HCT116 (cell line): ENCODE measurements at regions not wholly inside any gene's neighbourhood (a gene's known extent, or its start where the extent isn't known, plus 50 kb on each side); places are given as distances from the start of the nearest gene placed in this dataset.

Source experiments
- ATAC-seq: fragments of 200-7000 bp; cut with Tn5 transposase; 2 replicates; pipeline ENCODE4 v1.9.1; 2020; ENCODE audit warnings: mild to moderate bottlenecking, moderate library complexity
- BruUV-seq: library from RNA; stranded (reverse); fragments of 400-500 nt; replicated peaks from 2 replicates; lab custom pipeline; 2021; lab: Mats Ljungman, UMichigan
- CTCF ChIA-PET: fragments of 300-600 bp; sonication (Branson Sonifier 250); formaldehyde crosslinking; loops from one replicate; lab custom pipeline; 2021; ENCODE audit warnings: antibody characterized with exemption; lab: Charles Lee
- POLR2A ChIA-PET: fragments of 300-600, 350-600 bp; sonication (Branson Sonifier 250); formaldehyde crosslinking; loops from one replicate; lab custom pipeline; 2021; ENCODE audit warnings: antibody characterized with exemption; lab: Charles Lee
- RAD21 ChIA-PET, 2 experiments: fragments of 300-600 bp; sonication (Branson Sonifier 250); formaldehyde crosslinking; loops; one replicate each; lab custom pipeline; 2023; ENCODE audit warnings: low total read pairs in 2 of 2; ENCODE audit not compliant: uncharacterized antibody in 2 of 2, unreplicated experiment in 2 of 2, low non-redundant PET in 1 of 2; lab: Charles Lee
- DNase-seq: peaks from one replicate; pipeline ENCODE4 v3.0.0-alpha.2; 2010; ENCODE audit warnings: low read depth, low spot score
- H2AFZ ChIP-seq: fragments of 200-600 bp; shearing (Covaris generic), sonication (generic); 2 replicates; pipeline ENCODE4 v1.6.1; 2017; ENCODE audit warnings: low read depth, mixed run types, mixed read lengths, antibody characterized with exemption, low read length; ENCODE audit not compliant: poor library complexity, severe bottlenecking
- H3K27ac ChIP-seq: 2 replicates; pipeline ENCODE4 v1.5.1; 2012; ENCODE audit warnings: low read depth, low read length
- H3K27me3 ChIP-seq: fragments of 200-600 bp; sonication (generic); 2 replicates; pipeline ENCODE4 v1.6.1; 2016; ENCODE audit warnings: mixed run types, low read length, mixed read lengths; ENCODE audit not compliant: insufficient read depth
- H3K36me3 ChIP-seq, 2 experiments: fragments of 200-500 bp in 1 of 2; fragments of 200-600 bp in 1 of 2; sonication (Bioruptor generic) in 1 of 2; sonication (generic) in 1 of 2; 2 replicates each; pipeline versions ENCODE4 v1.5.1 to v1.6.1; 2014 to 2016; ENCODE audit warnings: low read length in 2 of 2, inconsistent platforms in 1 of 2, mixed read lengths in 1 of 2, mixed run types in 1 of 2; ENCODE audit not compliant: insufficient read depth in 2 of 2, control insufficient read depth in 1 of 2
- H3K4me1 ChIP-seq, 2 experiments: fragments of 200-600 bp in 1 of 2; sonication (generic) in 1 of 2; 2 replicates each; pipeline versions ENCODE4 v1.5.1 to v1.6.1; 2012 to 2017; ENCODE audit warnings: low read length in 2 of 2, inconsistent platforms in 1 of 2, mild to moderate bottlenecking in 1 of 2, mixed read lengths in 1 of 2, mixed run types in 1 of 2, moderate library complexity in 1 of 2; ENCODE audit not compliant: insufficient read depth in 2 of 2, control insufficient read depth in 1 of 2
- H3K4me2 ChIP-seq: fragments of 200-600 bp; sonication (generic); 2 replicates; pipeline ENCODE4 v1.6.1; 2017; ENCODE audit warnings: mixed run types, low read length, mixed read lengths
- H3K4me3 ChIP-seq, 2 experiments: fragments of 200-600 bp in 1 of 2; sonication (generic) in 1 of 2; replicated peaks in 1 of 2; 2 replicates each; pipeline ENCODE4 v1.5.1; 2011 to 2016; ENCODE audit warnings: low read length in 2 of 2, control low read depth in 1 of 2, low read depth in 1 of 2, mild to moderate bottlenecking in 1 of 2, mixed read lengths in 1 of 2, mixed run types in 1 of 2
- H3K79me2 ChIP-seq: fragments of 200-600 bp; sonication (generic); 2 replicates; pipeline ENCODE4 v1.6.1; 2017; ENCODE audit warnings: mild to moderate bottlenecking, mixed run types, low read length, moderate library complexity, mixed read lengths; ENCODE audit not compliant: insufficient read depth
- H3K9ac ChIP-seq: fragments of 200-600 bp; sonication (generic); 2 replicates; pipeline ENCODE4 v1.6.1; 2016; ENCODE audit warnings: low read length, mixed read lengths
- H3K9me2 ChIP-seq: fragments of 200-600 bp; sonication (generic), shearing (Covaris generic); 2 replicates; pipeline ENCODE4 v1.6.1; 2017; ENCODE audit warnings: mixed run types, mild to moderate bottlenecking, moderate library complexity; ENCODE audit not compliant: insufficient read depth
- H3K9me3 ChIP-seq, 2 experiments: fragments of 200-500 bp in 1 of 2; fragments of 200-600 bp in 1 of 2; sonication (Bioruptor generic) in 1 of 2; sonication (generic) in 1 of 2; 2 replicates each; pipeline ENCODE4 v1.6.1; 2014 to 2017; ENCODE audit warnings: low read length in 2 of 2, mixed read lengths in 2 of 2, inconsistent platforms in 1 of 2, low read depth in 1 of 2, mild to moderate bottlenecking in 1 of 2, mixed run types in 1 of 2, moderate library complexity in 1 of 2; ENCODE audit not compliant: control insufficient read depth in 1 of 2, insufficient read depth in 1 of 2
- H4K20me1 ChIP-seq: fragments of 200-600 bp; sonication (generic), shearing (Covaris generic); 2 replicates; pipeline ENCODE4 v1.6.1; 2017; ENCODE audit warnings: mixed run types, mild to moderate bottlenecking, moderate library complexity; ENCODE audit not compliant: insufficient read depth
- CBX3 ChIP-seq: IDR thresholded peaks from 2 replicates; pipeline ENCODE4 v1.6.1; 2012; ENCODE audit warnings: low read depth
- CEBPB ChIP-seq: IDR thresholded peaks from 2 replicates; pipeline ENCODE4 v1.6.1; 2012; ENCODE audit warnings: low read depth
- CTCF ChIP-seq, 3 experiments: fragments of 200-600 bp in 1 of 3; sonication (generic) in 1 of 3; IDR thresholded peaks in 2 of 3; conservative IDR thresholded peaks in 1 of 3; 2 replicates each; pipeline ENCODE4 v1.5.1; 2012 to 2017; ENCODE audit warnings: low read depth in 2 of 3, low read length in 2 of 3, antibody characterized with exemption in 1 of 3, borderline replicate concordance in 1 of 3, control low read depth in 1 of 3, mild to moderate bottlenecking in 1 of 3, mixed read lengths in 1 of 3, mixed run types in 1 of 3, moderate library complexity in 1 of 3; ENCODE audit not compliant: insufficient read depth in 1 of 3
- EGR1 ChIP-seq: IDR thresholded peaks from 2 replicates; pipeline ENCODE4 v1.6.1; 2012; ENCODE audit warnings: low read depth
- ELF1 ChIP-seq: IDR thresholded peaks from 2 replicates; pipeline ENCODE4 v1.6.1; 2012; ENCODE audit warnings: low read depth, borderline replicate concordance
- EZH2 ChIP-seq: fragments of 200-600 bp; sonication (generic); IDR thresholded peaks from 2 replicates; pipeline ENCODE4 v1.6.1; 2017; ENCODE audit warnings: antibody characterized with exemption, mixed run types
- EZH2phosphoT487 ChIP-seq: fragments of 200-600 bp; IDR thresholded peaks from 2 replicates; pipeline ENCODE4 v1.6.1; 2018; ENCODE audit warnings: antibody characterized with exemption, borderline replicate concordance
- FOSL1 ChIP-seq: IDR thresholded peaks from 2 replicates; pipeline ENCODE4 v1.6.1; 2012; ENCODE audit warnings: low read depth
- MAX ChIP-seq: IDR thresholded peaks from 2 replicates; pipeline ENCODE4 v1.6.1; 2012
- POLR2AphosphoS5 ChIP-seq: IDR thresholded peaks from 2 replicates; pipeline ENCODE4 v1.6.1; 2011; ENCODE audit warnings: mild to moderate bottlenecking, low read depth, low read length, moderate library complexity
- SIN3A ChIP-seq: IDR thresholded peaks from 2 replicates; pipeline ENCODE4 v1.6.1; 2012; ENCODE audit warnings: low read depth
- SP1 ChIP-seq: IDR thresholded peaks from 2 replicates; pipeline ENCODE4 v1.6.1; 2012; ENCODE audit warnings: low read depth
- YY1 ChIP-seq: IDR thresholded peaks from 2 replicates; pipeline ENCODE4 v1.6.1; 2011; ENCODE audit warnings: low read length, low read depth, moderate library complexity, mild to moderate bottlenecking; ENCODE audit not compliant: insufficient replicate concordance; ENCODE audit errors: extremely low read depth
- intact Hi-C: fragments of 100-400 bp; cut with micrococcal nuclease; formaldehyde crosslinking; loops from 2 replicates; pipeline ENCODE4 v1.10.0; 2022

GRCh38 chr13:29689548-29689947, 94.1 kb upstream of the SLC7A1 start:
- BruUV-seq: no TSS peak
- Histone ChIP-seq H3K9me2 (no peaks in the 10 kb centered on the region), H3K27me3 (no peaks in the 10 kb centered on the region), H3K9me3 (no peaks in the 10 kb centered on the region), H3K79me2 (no peaks in the 10 kb centered on the region), H3K4me2 (no peak overlapping the region), H4K20me1 (no peaks in the 10 kb centered on the region), H3K36me3 (no peaks in the 10 kb centered on the region), H2AFZ (no peak overlapping the region), H3K27ac (no peak overlapping the region), H3K4me1 (no peaks in the 10 kb centered on the region), H3K4me3 (no peak overlapping the region), H3K9ac (no peak overlapping the region)
- ATAC-seq (no peak), DNase-seq (no peak)
- TF ChIP-seq CBX3 (no peak), CTCF (IDR thresholded peaks at IDR 0.05 in 2 of 3, conservative IDR thresholded peaks at IDR 0.05 in 1 of 3; ENCODE audit: borderline replicate concordance in 1 of 3, insufficient read depth in 1 of 3, low read depth in 2 of 3, low read length in 2 of 3) (no peak), MAX (no peak), CEBPB (no peak), POLR2AphosphoS5 (no peak), ELF1 (no peak), SP1 (no peak), SIN3A (no peak), FOSL1 (no peak), EGR1 (no peak), EZH2phosphoT487 (no peak), YY1 (no peak), EZH2 (no peak)
- CTCF ChIA-PET: no interaction called here
- POLR2A ChIA-PET: no interaction called here
- intact Hi-C loops: no loop called here
- RAD21 ChIA-PET: no interaction called here
